ENCODE measurements at regions not wholly inside any gene's neighbourhood (a gene's known extent, or its start where the extent isn't known, plus 50 kb on each side); places are given as distances from the start of the nearest gene placed in this dataset.

DNA sequence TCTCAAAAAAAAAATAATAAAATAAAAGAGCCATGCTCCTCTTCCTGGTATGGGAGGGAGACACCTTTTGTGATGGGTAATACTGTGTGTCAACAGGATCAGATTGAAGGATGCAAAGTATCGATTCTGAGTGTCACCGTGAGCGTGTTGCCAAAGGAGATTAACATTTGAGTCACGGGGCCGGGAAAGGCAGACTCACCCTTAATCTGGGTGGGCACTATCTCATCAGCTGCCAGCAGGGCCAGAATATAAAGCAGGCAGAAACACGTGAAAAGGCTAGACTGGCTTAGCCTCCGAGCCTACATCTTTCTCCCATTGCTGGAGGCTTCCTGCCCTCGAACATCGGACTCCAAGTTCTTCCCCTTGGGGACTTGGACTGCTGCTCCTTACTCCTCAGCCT lies 95.4 kb downstream of the SHOX start:
- Histone ChIP-seq H3K9me3 (peaks cover 12% of the 10 kb centered on the region), H3K4me1 (no peaks in the 10 kb centered on the region), H3K27ac (no peak overlapping the region), H3K27me3 (ENCODE audit: low read depth) (no peaks in the 10 kb centered on the region), H3K36me3 (no peaks in the 10 kb centered on the region), H3K4me3 (no peak overlapping the region)
- intact Hi-C loops (cut with DNase I) = no loop called here
- no peak for TF ChIP-seq CTCF (IDR thresholded peaks at IDR 0.05)
- DNase-seq = no peak
- ATAC-seq = no peak

DNA sequence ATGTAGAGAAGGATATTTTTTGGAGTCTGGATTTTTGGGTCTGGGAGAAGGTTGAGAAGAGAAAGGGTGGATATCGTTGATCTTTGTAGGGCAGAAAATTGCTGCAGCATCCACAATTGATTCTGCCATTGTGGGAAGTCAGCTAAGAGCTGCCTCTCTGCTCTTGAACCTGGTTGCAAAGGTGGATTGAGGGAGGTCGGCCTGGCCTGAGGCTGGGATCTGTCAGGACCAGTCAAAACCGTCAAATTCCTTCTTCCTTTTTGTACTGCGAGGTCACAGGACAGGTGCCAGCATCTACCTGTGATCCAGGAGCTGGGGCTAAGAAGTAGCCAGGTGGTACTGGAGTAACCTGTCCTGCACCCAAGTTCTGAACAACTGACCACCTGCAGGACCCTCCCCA lies 93.7 kb downstream of the SHOX start:
- no peak for DNase-seq
- ATAC-seq = no peak
- intact Hi-C loops (cut with DNase I) = no loop called here
- H3K27me3 ChIP-seq (ENCODE audit: low read depth) = no peaks in the 10 kb centered on the region
- H3K4me3 ChIP-seq = no peak overlapping the region
- H3K9me3 ChIP-seq = peaks cover 12% of the 10 kb centered on the region
- no peak overlapping the region for H3K27ac ChIP-seq
- no peaks in the 10 kb centered on the region for H3K36me3 ChIP-seq
- H3K4me1 ChIP-seq = no peaks in the 10 kb centered on the region
- no peak for TF ChIP-seq CTCF (IDR thresholded peaks at IDR 0.05)

DNA sequence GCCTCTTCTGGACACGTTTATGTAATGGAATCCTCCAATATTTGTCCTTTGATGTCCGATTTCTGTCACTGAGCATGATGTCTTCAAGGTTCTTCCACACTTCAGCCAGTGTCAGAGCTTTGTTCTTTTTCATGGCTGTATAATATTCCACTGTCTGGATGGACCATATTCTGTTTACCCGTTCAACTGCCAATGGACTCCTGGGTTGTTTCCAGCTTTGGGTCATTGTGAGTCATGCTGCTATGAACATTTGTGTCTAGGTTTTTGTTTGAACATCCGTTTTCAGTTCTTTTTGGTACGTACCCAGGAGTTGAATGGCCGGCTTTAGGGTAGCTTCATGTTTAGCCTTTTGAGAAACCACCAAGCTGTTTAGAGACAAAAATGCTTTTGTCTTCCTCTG lies 93.2 kb downstream of the SHOX start:
- no peak for TF ChIP-seq CTCF (IDR thresholded peaks at IDR 0.05)
- Histone ChIP-seq H3K27me3 (ENCODE audit: low read depth) (no peaks in the 10 kb centered on the region), H3K27ac (no peak overlapping the region), H3K4me1 (no peaks in the 10 kb centered on the region), H3K4me3 (no peak overlapping the region), H3K9me3 (peaks cover 12% of the 10 kb centered on the region), H3K36me3 (no peaks in the 10 kb centered on the region)
- intact Hi-C loops (cut with DNase I) = no loop called here
- DNase-seq (no peak), ATAC-seq (no peak)

- Histone ChIP-seq H3K4me1 (no peaks in the 10 kb centered on the region), H3K9me3 (peaks cover 12% of the 10 kb centered on the region), H3K36me3 (no peaks in the 10 kb centered on the region), H3K27me3 (ENCODE audit: low read depth) (no peaks in the 10 kb centered on the region), H3K4me3 (no peak overlapping the region), H3K27ac (no peak overlapping the region)
- TF ChIP-seq CTCF (IDR thresholded peaks at IDR 0.05) = no peak
- DNase-seq (no peak), ATAC-seq (no peak)
- intact Hi-C loops (cut with DNase I) = no loop called here
Observed at GRCh38 chrX:721354-721753, 90.8 kb downstream of the SHOX start.

DNA sequence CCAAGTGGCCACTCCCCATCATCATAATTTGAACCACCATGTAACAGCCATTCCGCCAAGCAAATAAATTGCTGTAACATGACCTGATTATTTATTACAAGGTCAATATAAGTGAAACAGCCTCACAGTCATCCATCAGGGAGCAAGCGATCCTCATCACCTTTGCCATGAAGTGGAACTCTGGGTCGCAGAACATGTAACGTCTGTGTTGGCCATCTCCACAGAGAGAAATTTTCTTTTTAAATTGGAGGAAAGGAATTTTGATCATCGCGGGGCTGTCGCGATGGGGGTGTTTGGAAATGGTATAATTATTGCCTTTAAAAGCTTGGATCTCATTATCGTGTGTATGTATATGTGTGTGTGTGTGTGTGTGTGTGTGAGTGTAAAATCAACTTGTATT lies 90.2 kb downstream of the SHOX start:
- no peak overlapping the region for H3K4me3 ChIP-seq
- intact Hi-C loops (cut with DNase I) = no loop called here
- no peak for TF ChIP-seq CTCF (IDR thresholded peaks at IDR 0.05)
- ATAC-seq (no peak), DNase-seq (no peak)
- no peaks in the 10 kb centered on the region for H3K36me3 ChIP-seq
- peaks cover 12% of the 10 kb centered on the region for H3K9me3 ChIP-seq
- no peaks in the 10 kb centered on the region for H3K4me1 ChIP-seq
- no peak overlapping the region for H3K27ac ChIP-seq
- no peaks in the 10 kb centered on the region for H3K27me3 ChIP-seq (ENCODE audit: low read depth)

DNA sequence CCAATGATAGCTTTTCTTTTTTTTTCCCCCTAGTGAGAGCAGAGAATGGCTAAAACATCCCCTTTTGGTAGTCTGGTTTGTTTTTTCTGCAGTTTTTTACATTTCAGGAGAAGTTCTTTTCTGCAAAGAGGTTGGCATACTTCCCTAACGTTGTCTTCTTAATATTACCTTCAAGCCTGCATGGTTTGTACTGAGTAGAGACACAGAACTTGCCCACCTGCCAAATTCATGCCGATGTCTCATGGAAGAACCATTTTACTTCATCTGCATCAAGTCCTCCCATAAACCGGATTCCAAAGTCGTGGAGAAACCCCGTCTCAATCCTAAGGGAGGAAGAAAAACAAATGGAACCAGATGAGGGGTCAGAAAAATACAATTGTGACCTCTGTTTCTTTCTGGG lies 89.7 kb downstream of the SHOX start:
- DNase-seq (no peak), ATAC-seq (no peak)
- H3K4me1 ChIP-seq = no peaks in the 10 kb centered on the region
- H3K27ac ChIP-seq = no peak overlapping the region
- intact Hi-C loops (cut with DNase I) = no loop called here
- H3K4me3 ChIP-seq = no peak overlapping the region
- no peaks in the 10 kb centered on the region for H3K27me3 ChIP-seq (ENCODE audit: low read depth)
- no peaks in the 10 kb centered on the region for H3K36me3 ChIP-seq
- no peak for TF ChIP-seq CTCF (IDR thresholded peaks at IDR 0.05)
- peaks cover 12% of the 10 kb centered on the region for H3K9me3 ChIP-seq
